ENCODE measurements at regions not wholly inside any gene's neighbourhood (a gene's known extent, or its start where the extent isn't known, plus 50 kb on each side); places are given as distances from the start of the nearest gene placed in this dataset.

GRCh38 chr3:106678657-106679390 is 698.4 kb upstream of the CCDC54 start:
- H3K9ac ChIP-seq (ENCODE audit: extremely low read depth, low read length, poor library complexity, severe bottlenecking) = no peak overlapping the region
- no peaks in the 10 kb centered on the region for H3K27me3 Mint-ChIP-seq (ENCODE audit: insufficient read depth)
- H3K9me3 Mint-ChIP-seq = no peaks in the 10 kb centered on the region
- WGBS, 2 experiments (ENCODE audit: insufficient coverage in 1 of 2, insufficient read length in 1 of 2) = 90 to 95% methylated on average over 4 to 12 of the region's 12 CpGs
- no peaks in the 10 kb centered on the region for H3K27me3 ChIP-seq (ENCODE audit: control insufficient read depth, insufficient read depth, low read length, poor library complexity, severe bottlenecking)
- no peak overlapping the region for H3K4me3 ChIP-seq (ENCODE audit: low read length)
- H3K4me1 ChIP-seq (ENCODE audit: control insufficient read depth, insufficient read depth, low read length) = no peaks in the 10 kb centered on the region
- peaks cover 4% of the 10 kb centered on the region for H3K4me1 Mint-ChIP-seq
- H3K27ac ChIP-seq (ENCODE audit: low read depth, low read length) = no peak overlapping the region
- no peak for DNase-seq
- H3K36me3 Mint-ChIP-seq (ENCODE audit: low read depth) = no peaks in the 10 kb centered on the region
- H3K9me3 ChIP-seq (ENCODE audit: control insufficient read depth, low read length) = no peaks in the 10 kb centered on the region
- TF ChIP-seq CTCF (conservative IDR thresholded peaks at IDR 0.05) = no peak
- no peaks in the 10 kb centered on the region for H3K36me3 ChIP-seq (ENCODE audit: control insufficient read depth, insufficient read depth, low read length)
- H3K27ac Mint-ChIP-seq = no peak overlapping the region
- no peak overlapping the region for H3K4me3 Mint-ChIP-seq

- H3K36me3 ChIP-seq (ENCODE audit: control insufficient read depth, insufficient read depth, low read length) = no peaks in the 10 kb centered on the region
- no peaks in the 10 kb centered on the region for H3K9me3 ChIP-seq (ENCODE audit: control insufficient read depth, low read length)
- DNase-seq = no peak
- H3K27ac ChIP-seq (ENCODE audit: low read depth, low read length) = no peak overlapping the region
- no peak for TF ChIP-seq CTCF (conservative IDR thresholded peaks at IDR 0.05)
- H3K27me3 ChIP-seq (ENCODE audit: control insufficient read depth, insufficient read depth, low read length, poor library complexity, severe bottlenecking) = no peaks in the 10 kb centered on the region
- no peak overlapping the region for H3K4me3 ChIP-seq (ENCODE audit: low read length)
- H3K9ac ChIP-seq (ENCODE audit: extremely low read depth, low read length, poor library complexity, severe bottlenecking) = no peak overlapping the region
- Mint-ChIP-seq H3K4me1 (no peaks in the 10 kb centered on the region), H3K9me3 (no peaks in the 10 kb centered on the region), H3K36me3 (ENCODE audit: low read depth) (no peaks in the 10 kb centered on the region), H3K27me3 (ENCODE audit: insufficient read depth) (no peaks in the 10 kb centered on the region), H3K27ac (no peak overlapping the region), H3K4me3 (no peak overlapping the region)
- H3K4me1 ChIP-seq (ENCODE audit: control insufficient read depth, insufficient read depth, low read length) = no peaks in the 10 kb centered on the region
Observed at GRCh38 chr3:106683953-106684620, 693.2 kb upstream of the CCDC54 start.

GRCh38 chr3:106685745-106686144 is 691.5 kb upstream of the CCDC54 start:
- no peaks in the 10 kb centered on the region for H3K36me3 ChIP-seq (ENCODE audit: control insufficient read depth, insufficient read depth, low read length)
- H3K4me1 ChIP-seq (ENCODE audit: control insufficient read depth, insufficient read depth, low read length) = no peaks in the 10 kb centered on the region
- H3K4me3 Mint-ChIP-seq = no peak overlapping the region
- H3K9ac ChIP-seq (ENCODE audit: extremely low read depth, low read length, poor library complexity, severe bottlenecking) = no peak overlapping the region
- H3K36me3 Mint-ChIP-seq (ENCODE audit: low read depth) = no peaks in the 10 kb centered on the region
- H3K27me3 Mint-ChIP-seq (ENCODE audit: insufficient read depth) = no peaks in the 10 kb centered on the region
- no peak overlapping the region for H3K27ac ChIP-seq (ENCODE audit: low read depth, low read length)
- WGBS, 2 experiments (ENCODE audit: insufficient coverage in 1 of 2, insufficient read length in 1 of 2) = 96 to 98% methylated on average over 4 to 5 of the region's 5 CpGs
- no peak overlapping the region for H3K27ac Mint-ChIP-seq
- no peaks in the 10 kb centered on the region for H3K27me3 ChIP-seq (ENCODE audit: control insufficient read depth, insufficient read depth, low read length, poor library complexity, severe bottlenecking)
- no peak for TF ChIP-seq CTCF (conservative IDR thresholded peaks at IDR 0.05)
- H3K9me3 Mint-ChIP-seq = no peaks in the 10 kb centered on the region
- H3K4me1 Mint-ChIP-seq = no peaks in the 10 kb centered on the region
- no peak overlapping the region for H3K4me3 ChIP-seq (ENCODE audit: low read length)
- DNase-seq = no peak
- H3K9me3 ChIP-seq (ENCODE audit: control insufficient read depth, low read length) = no peaks in the 10 kb centered on the region

Measured in endodermal cell (in vitro differentiated cells).